ACHN (cell line): ENCODE measurements at regions not wholly inside any gene's neighbourhood (a gene's known extent, or its start where the extent isn't known, plus 50 kb on each side); places are given as distances from the start of the nearest gene placed in this dataset.
"Not testable (repeated sequence)": the region's sequence is repeated elsewhere in the genome, so short reads cannot be mapped to it uniquely, and the experiment has no call there.

ENCODE experiments used
- DNase-seq: peaks from one replicate; pipeline ENCODE4 v3.0.0-alpha.2; 2015
- in situ Hi-C: cut with HindIII; loops from 2 replicates; pipeline ENCODE4 v1.10.0; 2017; ENCODE audit warnings: low sequenced_read_pairs, low pct_ligation_motif_present, low pct_unique_long_range_greater_than_20kb

GRCh38 chr2:87246066-87246717, 224.5 kb upstream of the PLGLB1 start:
- in situ Hi-C loops, DNase-seq: not testable (repeated sequence)

GRCh38 chr2:87252046-87252445, 230.4 kb upstream of the PLGLB1 start:
- DNase-seq, in situ Hi-C loops: not testable (repeated sequence)

GRCh38 chr2:87254562-87254961, 232.9 kb upstream of the PLGLB1 start:
- DNase-seq, in situ Hi-C loops: not testable (repeated sequence)

GRCh38 chr2:87255410-87255809, 233.8 kb upstream of the PLGLB1 start:
- DNase-seq, in situ Hi-C loops: not testable (repeated sequence)

- DNase-seq, in situ Hi-C loops: not testable (repeated sequence)
Observed at GRCh38 chr2:87258887-87259286, 237.2 kb upstream of the PLGLB1 start.

- in situ Hi-C loops, DNase-seq: not testable (repeated sequence)
Observed at GRCh38 chr2:87262184-87262702, 240.6 kb upstream of the PLGLB1 start.

- DNase-seq, in situ Hi-C loops: not testable (repeated sequence)
Observed at GRCh38 chr2:87263868-87264518, 242.3 kb upstream of the PLGLB1 start.

- DNase-seq, in situ Hi-C loops: not testable (repeated sequence)
Observed at GRCh38 chr2:87275192-87275591, 253.5 kb upstream of the PLGLB1 start.

GRCh38 chr2:87275974-87276629, 254.5 kb upstream of the PLGLB1 start:
- in situ Hi-C loops, result not testable (repeated sequence)

GRCh38 chr2:87276673-87277072, 255.0 kb upstream of the PLGLB1 start:
- in situ Hi-C loops, DNase-seq: not testable (repeated sequence)

More at GRCh38 chr2:87275974-87276629, 254.5 kb upstream of the PLGLB1 start:
- not testable (repeated sequence) for DNase-seq

GRCh38 chr2:87277734-87278133, 256.1 kb upstream of the PLGLB1 start:
- in situ Hi-C loops, DNase-seq: not testable (repeated sequence)

- in situ Hi-C loops, DNase-seq: not testable (repeated sequence)
Observed at GRCh38 chr2:87280596-87281355, 259.1 kb upstream of the PLGLB1 start.

- in situ Hi-C loops, DNase-seq: not testable (repeated sequence)
Observed at GRCh38 chr2:87283735-87284470, 262.3 kb upstream of the PLGLB1 start.

- in situ Hi-C loops, DNase-seq: not testable (repeated sequence)
Observed at GRCh38 chr2:87284471-87284772, 262.8 kb upstream of the PLGLB1 start.

- in situ Hi-C loops, result not testable (repeated sequence)
Observed at GRCh38 chr2:87285139-87285538, 263.5 kb upstream of the PLGLB1 start.

GRCh38 chr2:87290566-87291307, 269.1 kb upstream of the PLGLB1 start:
- in situ Hi-C loops, DNase-seq: not testable (repeated sequence)

More at GRCh38 chr2:87285139-87285538, 263.5 kb upstream of the PLGLB1 start:
- DNase-seq, result not testable (repeated sequence)
